ENCODE measurements at regions not wholly inside any gene's neighbourhood (a gene's known extent, or its start where the extent isn't known, plus 50 kb on each side); places are given as distances from the start of the nearest gene placed in this dataset.

DNA sequence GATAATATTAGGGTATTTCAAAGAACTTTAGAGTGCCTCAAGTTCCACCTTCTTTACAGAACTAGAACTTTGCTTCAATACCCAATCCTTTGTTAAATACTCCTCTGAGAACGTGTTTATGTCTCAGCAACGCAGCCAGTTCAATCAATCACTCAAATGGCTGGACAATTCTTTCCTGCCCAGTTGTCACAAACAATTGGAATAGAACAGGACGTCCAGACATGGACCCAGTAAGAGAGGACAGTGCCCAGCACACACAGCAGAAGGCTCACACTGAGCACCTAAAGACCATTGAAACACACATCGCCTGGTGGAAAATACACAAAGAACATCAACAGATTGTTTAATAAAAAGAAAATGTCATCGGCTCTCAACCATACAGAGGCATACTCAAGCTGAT is 140.6 kb downstream of the TTLL2 start:
- intact Hi-C loops (cut with micrococcal nuclease; ENCODE audit: unreplicated experiment), result no loop called here
- no TSS peak for BruUV-seq (replicated peaks)
- no peak for DNase-seq (ENCODE audit: low spot score)
- Histone ChIP-seq H3K27ac (ENCODE audit: low read depth, low read length, poor library complexity, severe bottlenecking) (no peak overlapping the region), H3K4me1 (ENCODE audit: insufficient read depth, low read length, poor library complexity, severe bottlenecking) (peaks cover 7% of the 10 kb centered on the region), H3K27me3 (replicated peaks; ENCODE audit: insufficient read depth, low read depth, low read length, poor library complexity) (no peaks in the 10 kb centered on the region), H3K36me3 (ENCODE audit: insufficient read depth, low read length, poor library complexity, severe bottlenecking) (no peaks in the 10 kb centered on the region), H3K4me3 (ENCODE audit: low read depth, low read length, poor library complexity, severe bottlenecking) (no peak overlapping the region), H3K9me3 (ENCODE audit: low read depth, low read length, poor library complexity, severe bottlenecking) (no peaks in the 10 kb centered on the region)
- POLR2A ChIA-PET (ENCODE audit: low non-redundant PET), result no interaction called here
- TF ChIP-seq, protein P1, sequence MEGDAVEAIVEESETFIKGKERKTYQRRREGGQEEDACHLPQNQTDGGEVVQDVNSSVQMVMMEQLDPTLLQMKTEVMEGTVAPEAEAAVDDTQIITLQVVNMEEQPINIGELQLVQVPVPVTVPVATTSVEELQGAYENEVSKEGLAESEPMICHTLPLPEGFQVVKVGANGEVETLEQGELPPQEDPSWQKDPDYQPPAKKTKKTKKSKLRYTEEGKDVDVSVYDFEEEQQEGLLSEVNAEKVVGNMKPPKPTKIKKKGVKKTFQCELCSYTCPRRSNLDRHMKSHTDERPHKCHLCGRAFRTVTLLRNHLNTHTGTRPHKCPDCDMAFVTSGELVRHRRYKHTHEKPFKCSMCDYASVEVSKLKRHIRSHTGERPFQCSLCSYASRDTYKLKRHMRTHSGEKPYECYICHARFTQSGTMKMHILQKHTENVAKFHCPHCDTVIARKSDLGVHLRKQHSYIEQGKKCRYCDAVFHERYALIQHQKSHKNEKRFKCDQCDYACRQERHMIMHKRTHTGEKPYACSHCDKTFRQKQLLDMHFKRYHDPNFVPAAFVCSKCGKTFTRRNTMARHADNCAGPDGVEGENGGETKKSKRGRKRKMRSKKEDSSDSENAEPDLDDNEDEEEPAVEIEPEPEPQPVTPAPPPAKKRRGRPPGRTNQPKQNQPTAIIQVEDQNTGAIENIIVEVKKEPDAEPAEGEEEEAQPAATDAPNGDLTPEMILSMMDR (conservative IDR thresholded peaks at IDR 0.05; ENCODE audit: low read depth, low read length), result no peak
- no peak for TF ChIP-seq EZH2 (IDR thresholded peaks at IDR 0.05; ENCODE audit: borderline replicate concordance, low read depth, low read length, poor library complexity, severe bottlenecking)
- CTCF ChIA-PET, result no interaction called here

DNA sequence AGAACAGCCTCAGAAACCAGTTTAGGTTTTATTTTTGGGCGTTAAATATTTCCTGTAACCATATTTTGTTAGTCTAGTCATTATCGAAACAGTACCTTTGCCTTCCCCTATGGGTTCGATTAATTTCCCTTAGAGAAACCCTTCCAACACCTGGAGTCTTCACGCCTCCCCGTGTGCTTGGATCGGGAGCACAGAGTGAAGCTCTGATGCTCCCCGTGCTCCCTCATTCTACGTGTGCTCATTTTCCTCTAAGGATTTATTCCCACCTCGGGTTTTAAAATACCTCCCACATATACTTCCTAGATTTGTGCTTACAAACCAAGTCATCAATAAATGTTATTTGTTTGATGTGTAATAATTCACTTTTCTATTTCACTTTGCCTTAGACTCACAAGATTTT is 142.4 kb downstream of the TTLL2 start:
- H3K4me1 ChIP-seq (ENCODE audit: insufficient read depth, low read length, poor library complexity, severe bottlenecking), result peaks cover 7% of the 10 kb centered on the region
- H3K9me3 ChIP-seq (ENCODE audit: low read depth, low read length, poor library complexity, severe bottlenecking), result no peaks in the 10 kb centered on the region
- POLR2A ChIA-PET (ENCODE audit: low non-redundant PET), result no interaction called here
- CTCF ChIA-PET, result no interaction called here
- no peak overlapping the region for H3K4me3 ChIP-seq (ENCODE audit: low read depth, low read length, poor library complexity, severe bottlenecking)
- H3K27me3 ChIP-seq (replicated peaks; ENCODE audit: insufficient read depth, low read depth, low read length, poor library complexity), result no peaks in the 10 kb centered on the region
- no peak overlapping the region for H3K27ac ChIP-seq (ENCODE audit: low read depth, low read length, poor library complexity, severe bottlenecking)
- no TSS peak for BruUV-seq (replicated peaks)
- TF ChIP-seq EZH2 (IDR thresholded peaks at IDR 0.05; ENCODE audit: borderline replicate concordance, low read depth, low read length, poor library complexity, severe bottlenecking), result no peak
- TF ChIP-seq, protein P1 (conservative IDR thresholded peaks at IDR 0.05; ENCODE audit: low read depth, low read length), result no peak
- no peak for DNase-seq (ENCODE audit: low spot score)
- H3K36me3 ChIP-seq (ENCODE audit: insufficient read depth, low read length, poor library complexity, severe bottlenecking), result no peaks in the 10 kb centered on the region
- intact Hi-C loops (cut with micrococcal nuclease; ENCODE audit: unreplicated experiment), result no loop called here

DNA sequence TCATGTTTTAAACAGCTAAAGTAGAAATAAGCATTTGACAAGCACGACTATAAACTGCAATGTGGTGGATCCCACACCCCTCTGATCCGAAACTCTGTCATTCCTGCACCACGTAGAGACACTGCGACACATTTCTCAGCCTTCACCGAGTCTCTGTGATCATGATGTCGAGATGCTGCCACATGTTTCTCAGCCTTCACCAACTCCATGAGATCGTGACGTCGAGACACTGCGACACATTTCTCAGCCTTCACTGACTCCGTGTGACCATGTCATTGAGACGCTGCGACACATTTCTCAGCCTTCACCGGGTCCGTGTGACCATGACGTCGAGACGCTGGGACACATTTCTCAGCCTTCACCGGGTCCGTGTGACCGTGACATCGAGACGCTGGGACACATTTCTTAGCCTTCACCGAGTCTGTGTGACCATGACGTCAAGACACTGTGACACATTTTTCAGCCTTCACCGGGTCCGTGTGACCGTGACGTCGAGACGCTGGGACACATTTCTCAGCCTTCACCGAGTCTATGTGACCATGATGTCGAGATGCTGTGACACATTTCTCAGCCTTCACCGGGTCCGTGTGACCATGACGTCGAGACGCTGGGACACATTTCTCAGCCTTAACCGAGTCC is 143.0 kb downstream of the TTLL2 start:
- H3K4me3 ChIP-seq (ENCODE audit: low read depth, low read length, poor library complexity, severe bottlenecking), result no peak overlapping the region
- BruUV-seq (replicated peaks), result no TSS peak
- intact Hi-C loops (cut with micrococcal nuclease; ENCODE audit: unreplicated experiment), result no loop called here
- CTCF ChIA-PET, result no interaction called here
- POLR2A ChIA-PET (ENCODE audit: low non-redundant PET), result no interaction called here
- H3K36me3 ChIP-seq (ENCODE audit: insufficient read depth, low read length, poor library complexity, severe bottlenecking), result no peaks in the 10 kb centered on the region
- no peaks in the 10 kb centered on the region for H3K27me3 ChIP-seq (replicated peaks; ENCODE audit: insufficient read depth, low read depth, low read length, poor library complexity)
- DNase-seq (ENCODE audit: low spot score), result no peak
- no peak overlapping the region for H3K27ac ChIP-seq (ENCODE audit: low read depth, low read length, poor library complexity, severe bottlenecking)
- TF ChIP-seq EZH2 (IDR thresholded peaks at IDR 0.05; ENCODE audit: borderline replicate concordance, low read depth, low read length, poor library complexity, severe bottlenecking), result no peak
- TF ChIP-seq, protein P1 (conservative IDR thresholded peaks at IDR 0.05; ENCODE audit: low read depth, low read length), result no peak
- no peaks in the 10 kb centered on the region for H3K9me3 ChIP-seq (ENCODE audit: low read depth, low read length, poor library complexity, severe bottlenecking)
- H3K4me1 ChIP-seq (ENCODE audit: insufficient read depth, low read length, poor library complexity, severe bottlenecking), result peaks cover 7% of the 10 kb centered on the region

All from A673 (cell line).